HEK293 (cell line): ENCODE measurements at regions not wholly inside any gene's neighbourhood (a gene's known extent, or its start where the extent isn't known, plus 50 kb on each side); places are given as distances from the start of the nearest gene placed in this dataset.

Experiments used
- CTCF ChIA-PET: fragments of 350-600 bp; formaldehyde crosslinking; extraction: SDS; loops from one replicate; lab custom pipeline; 2021; ENCODE audit warnings: antibody characterized with exemption; lab: Yijun Ruan, JAX
- POLR2A ChIA-PET: fragments of 300-600 bp; formaldehyde crosslinking; extraction: SDS; loops from one replicate; lab custom pipeline; 2020; ENCODE audit warnings: antibody characterized with exemption, inconsistent platforms; lab: Yijun Ruan, JAX
- H3K27ac ChIP-seq: fragments of 200-500 bp; sonication (Bioruptor generic); 2 replicates; pipeline ENCODE4 v1.5.1; 2014; ENCODE audit warnings: low read depth, low read length, control low read depth, inconsistent platforms; ENCODE audit errors: extremely low read depth
- H3K36me3 ChIP-seq, 2 experiments: fragments of 200-500 bp in 1 of 2; sonication (Bioruptor generic) in 1 of 2; 1 replicate in 1 of 2; 2 replicates in 1 of 2; pipeline ENCODE4 v1.5.1; 2014 to 2017; ENCODE audit warnings: inconsistent platforms in 2 of 2, low read length in 2 of 2; ENCODE audit not compliant: control insufficient read depth in 2 of 2, insufficient read depth in 1 of 2
- H3K4me1 ChIP-seq: fragments of 200-500 bp; sonication (Bioruptor generic); 2 replicates; pipeline ENCODE4 v1.5.1; 2014; ENCODE audit warnings: mild to moderate bottlenecking, low read length, inconsistent platforms; ENCODE audit not compliant: control insufficient read depth, insufficient read depth
- H3K4me3 ChIP-seq: 2 replicates; pipeline ENCODE4 v1.5.1; 2011; ENCODE audit warnings: low read depth, mild to moderate bottlenecking, control low read depth, low read length, moderate library complexity
- H3K9me3 ChIP-seq: fragments of 200-500 bp; sonication (Bioruptor generic); 2 replicates; pipeline ENCODE4 v1.5.1; 2014; ENCODE audit warnings: low read depth, low read length, inconsistent platforms; ENCODE audit not compliant: control insufficient read depth, insufficient read depth
- FEZF1 ChIP-seq: fragments of 450-650 bp; formaldehyde crosslinking; IDR thresholded peaks from 2 replicates; pipeline ENCODE4 v1.5.1; 2016; ENCODE audit warnings: missing biosample characterization, missing genetic modification characterization
- GLI4 ChIP-seq: fragments of 450-650 bp; formaldehyde crosslinking; IDR thresholded peaks from 2 replicates; pipeline ENCODE4 v1.5.1; 2016; ENCODE audit warnings: missing biosample characterization, missing genetic modification characterization
- INSM2 ChIP-seq: fragments of 450-650 bp; formaldehyde crosslinking; IDR thresholded peaks from 2 replicates; pipeline ENCODE4 v1.5.1; 2016; ENCODE audit warnings: missing biosample characterization, missing genetic modification characterization
- TRIM28 ChIP-seq: IDR thresholded peaks from 2 replicates; pipeline ENCODE4 v1.6.1; 2011; ENCODE audit warnings: low read length, control low read depth, borderline replicate concordance
- TSHZ1 ChIP-seq: fragments of 450-650 bp; formaldehyde crosslinking; IDR thresholded peaks from 2 replicates; pipeline ENCODE4 v1.5.1; 2016; ENCODE audit warnings: missing biosample characterization, missing genetic modification characterization, borderline replicate concordance
- WT1 ChIP-seq: fragments of 450-650 bp; formaldehyde crosslinking; IDR thresholded peaks from 2 replicates; pipeline ENCODE4 v1.5.1; 2016; ENCODE audit warnings: missing biosample characterization, missing genetic modification characterization
- ZBTB10 ChIP-seq: fragments of 450-650 bp; formaldehyde crosslinking; IDR thresholded peaks from 2 replicates; pipeline ENCODE4 v1.5.1; 2016; ENCODE audit warnings: missing biosample characterization, missing genetic modification characterization
- ZBTB17 ChIP-seq: fragments of 450-650 bp; formaldehyde crosslinking; IDR thresholded peaks from 2 replicates; pipeline ENCODE4 v1.5.1; 2016; ENCODE audit warnings: missing biosample characterization, missing genetic modification characterization
- ZBTB7A ChIP-seq: fragments of 450-650 bp; formaldehyde crosslinking; IDR thresholded peaks from 2 replicates; pipeline ENCODE4 v1.5.1; 2016; ENCODE audit warnings: low read depth, missing biosample characterization, missing genetic modification characterization
- ZNF280D ChIP-seq: fragments of 450-650 bp; formaldehyde crosslinking; IDR thresholded peaks from 2 replicates; pipeline ENCODE4 v1.5.1; 2016; ENCODE audit warnings: missing biosample characterization, missing genetic modification characterization
- ZNF292 ChIP-seq: fragments of 450-650 bp; formaldehyde crosslinking; IDR thresholded peaks from 2 replicates; pipeline ENCODE4 v1.5.1; 2016; ENCODE audit warnings: low read depth, missing biosample characterization, missing genetic modification characterization, borderline replicate concordance
- ZNF366 ChIP-seq: fragments of 450-650 bp; formaldehyde crosslinking; conservative IDR thresholded peaks from 2 replicates; pipeline ENCODE4 v1.5.1; 2016; ENCODE audit warnings: missing biosample characterization, missing genetic modification characterization
- ZNF394 ChIP-seq: fragments of 450-650 bp; formaldehyde crosslinking; IDR thresholded peaks from 2 replicates; pipeline ENCODE4 v1.5.1; 2016; ENCODE audit warnings: missing biosample characterization, missing genetic modification characterization, mild to moderate bottlenecking, moderate library complexity, borderline replicate concordance
- ZNF423 ChIP-seq: fragments of 450-650 bp; formaldehyde crosslinking; IDR thresholded peaks from 2 replicates; pipeline ENCODE4 v1.5.1; 2016; ENCODE audit warnings: missing biosample characterization, missing genetic modification characterization
- ZNF473 ChIP-seq: fragments of 450-650 bp; formaldehyde crosslinking; IDR thresholded peaks from 2 replicates; pipeline ENCODE4 v1.5.1; 2017; ENCODE audit warnings: missing biosample characterization, missing genetic modification characterization
- ZNF510 ChIP-seq: fragments of 450-650 bp; formaldehyde crosslinking; IDR thresholded peaks from 2 replicates; pipeline ENCODE4 v1.5.1; 2018; ENCODE audit warnings: mild to moderate bottlenecking, missing genetic modification characterization, missing biosample characterization; ENCODE audit not compliant: insufficient replicate concordance
- ZNF571 ChIP-seq: fragments of 450-650 bp; formaldehyde crosslinking; IDR thresholded peaks from 2 replicates; pipeline ENCODE4 v1.5.0; 2017; ENCODE audit warnings: missing biosample characterization, missing genetic modification characterization
- ZNF692 ChIP-seq: fragments of 450-650 bp; formaldehyde crosslinking; IDR thresholded peaks from 2 replicates; pipeline ENCODE4 v1.5.1; 2016; ENCODE audit warnings: missing biosample characterization, missing genetic modification characterization
- TF ChIP-seq, protein P1 (sequence below): fragments of 450-650 bp; formaldehyde crosslinking; IDR thresholded peaks from 2 replicates; pipeline ENCODE4 v1.5.1; 2017; ENCODE audit warnings: missing biosample characterization, missing genetic modification characterization

- ChIA-PET CTCF (no interaction called here), POLR2A (no interaction called here)
- H3K4me1 ChIP-seq: no peaks in the 10 kb centered on the region
- no peaks in the 10 kb centered on the region for H3K36me3 ChIP-seq
- no peak overlapping the region for H3K27ac ChIP-seq
- no peak overlapping the region for H3K4me3 ChIP-seq
- no peaks in the 10 kb centered on the region for H3K9me3 ChIP-seq
- TF ChIP-seq ZNF366 (tag by site-specific recombination) (no peak), INSM2 (tag by site-specific recombination) (no peak), ZNF292 (tag by site-specific recombination) (no peak), ZNF510 (tag by site-specific recombination) (no peak), FEZF1 (no peak), WT1 (tag by site-specific recombination) (no peak), TSHZ1 (tag by site-specific recombination) (no peak), ZNF280D (tag by site-specific recombination) (no peak), ZNF423 (tag by site-specific recombination) (no peak), ZBTB17 (no peak), ZNF394 (no peak), TRIM28 (no peak), ZBTB7A (tag by site-specific recombination) (no peak)
- TF ChIP-seq, protein P1, sequence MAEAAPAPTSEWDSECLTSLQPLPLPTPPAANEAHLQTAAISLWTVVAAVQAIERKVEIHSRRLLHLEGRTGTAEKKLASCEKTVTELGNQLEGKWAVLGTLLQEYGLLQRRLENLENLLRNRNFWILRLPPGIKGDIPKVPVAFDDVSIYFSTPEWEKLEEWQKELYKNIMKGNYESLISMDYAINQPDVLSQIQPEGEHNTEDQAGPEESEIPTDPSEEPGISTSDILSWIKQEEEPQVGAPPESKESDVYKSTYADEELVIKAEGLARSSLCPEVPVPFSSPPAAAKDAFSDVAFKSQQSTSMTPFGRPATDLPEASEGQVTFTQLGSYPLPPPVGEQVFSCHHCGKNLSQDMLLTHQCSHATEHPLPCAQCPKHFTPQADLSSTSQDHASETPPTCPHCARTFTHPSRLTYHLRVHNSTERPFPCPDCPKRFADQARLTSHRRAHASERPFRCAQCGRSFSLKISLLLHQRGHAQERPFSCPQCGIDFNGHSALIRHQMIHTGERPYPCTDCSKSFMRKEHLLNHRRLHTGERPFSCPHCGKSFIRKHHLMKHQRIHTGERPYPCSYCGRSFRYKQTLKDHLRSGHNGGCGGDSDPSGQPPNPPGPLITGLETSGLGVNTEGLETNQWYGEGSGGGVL (tag by site-specific recombination): no peak
These were observed 86.0 kb upstream of the MYCBP2 start for GRCh38 chr13:77412860-77413259.

- no peaks in the 10 kb centered on the region for H3K36me3 ChIP-seq
- ChIA-PET CTCF (interaction anchor here (1.3 kb wide), 1 partner anchor 66 kb away, joined by 5 read pairs; no protein-coding TSS in a partner anchor), POLR2A (no interaction called here)
- H3K4me1 ChIP-seq: no peaks in the 10 kb centered on the region
- no peak overlapping the region for H3K4me3 ChIP-seq
- no peak overlapping the region for H3K27ac ChIP-seq
- H3K9me3 ChIP-seq: no peaks in the 10 kb centered on the region
- TF ChIP-seq ZNF692 (no peak), ZNF473 (tag by site-specific recombination) (no peak), ZBTB10 (tag by site-specific recombination) (no peak), GLI4 (tag by site-specific recombination) (no peak), ZNF571 (no peak)
These were observed 85.3 kb upstream of the MYCBP2 start for GRCh38 chr13:77412116-77412635.
